NT2/D1 (cell line): ENCODE measurements at regions not wholly inside any gene's neighbourhood (a gene's known extent, or its start where the extent isn't known, plus 50 kb on each side); places are given as distances from the start of the nearest gene placed in this dataset.

ENCODE experiments used
- DNase-seq: peaks from one replicate; pipeline ENCODE4 v3.0.0-alpha.2; 2011; ENCODE audit warnings: low read depth, low spot score
- H3K27me3 ChIP-seq: 2 replicates; pipeline ENCODE4 v1.6.0; 2011; ENCODE audit warnings: mild to moderate bottlenecking; ENCODE audit not compliant: insufficient read length, insufficient read depth
- H3K36me3 ChIP-seq: 2 replicates; pipeline ENCODE4 v1.6.1; 2011; ENCODE audit warnings: mild to moderate bottlenecking, low read length, mixed read lengths; ENCODE audit not compliant: insufficient read depth, insufficient read length
- H3K4me1 ChIP-seq: 2 replicates; pipeline ENCODE4 v1.5.1; 2011; ENCODE audit not compliant: insufficient read depth, insufficient read length
- H3K4me3 ChIP-seq: 2 replicates; pipeline ENCODE4 v1.5.1; 2011; ENCODE audit warnings: low read depth; ENCODE audit not compliant: insufficient read length
- H3K9ac ChIP-seq: 2 replicates; pipeline ENCODE4 v1.6.0; 2011; ENCODE audit warnings: low read depth; ENCODE audit not compliant: insufficient read length
- H3K9me3 ChIP-seq: 2 replicates; pipeline ENCODE4 v1.5.1; 2011; ENCODE audit warnings: mild to moderate bottlenecking, low read length; ENCODE audit not compliant: insufficient read depth
- SUZ12 ChIP-seq: IDR thresholded peaks from 2 replicates; pipeline ENCODE4 v1.6.1; 2011; ENCODE audit not compliant: insufficient read length, insufficient read depth; ENCODE audit errors: extremely low read depth
- YY1 ChIP-seq: IDR thresholded peaks from 2 replicates; pipeline ENCODE4 v1.6.1; 2011; ENCODE audit not compliant: insufficient read length, insufficient read depth
- ZNF274 ChIP-seq: IDR thresholded peaks from 2 replicates; pipeline ENCODE4 v1.6.1; 2011; ENCODE audit warnings: mild to moderate bottlenecking, low read depth, low read length

DNA sequence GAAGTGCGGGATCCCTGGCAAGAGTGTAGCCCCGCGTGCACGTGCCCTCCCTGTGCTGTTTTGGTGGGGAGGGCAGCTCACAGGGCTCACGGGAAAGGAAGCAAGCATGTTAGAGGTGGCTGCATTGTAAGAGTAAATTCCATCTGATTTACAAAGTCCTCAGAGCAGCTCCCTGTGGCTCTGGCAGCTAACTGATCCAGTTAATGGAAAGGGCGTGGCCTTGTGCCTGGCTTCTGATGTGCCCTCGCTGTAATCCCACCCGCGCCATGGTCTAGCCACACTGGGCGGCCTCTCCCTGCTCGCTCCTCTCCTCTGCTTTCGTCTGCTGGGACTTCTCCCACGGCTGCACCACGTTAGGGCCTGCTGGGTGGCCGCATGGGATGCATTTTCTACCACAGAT lies 258.5 kb downstream of the FGF9 start:
- H3K9me3 ChIP-seq = no peaks in the 10 kb centered on the region
- TF ChIP-seq SUZ12 = no peak
- TF ChIP-seq ZNF274 = no peak
- TF ChIP-seq YY1 = no peak
- H3K36me3 ChIP-seq = no peaks in the 10 kb centered on the region
- H3K27me3 ChIP-seq = no peaks in the 10 kb centered on the region
- no peaks in the 10 kb centered on the region for H3K4me1 ChIP-seq
- no peak overlapping the region for H3K4me3 ChIP-seq
- DNase-seq = no peak
- no peak overlapping the region for H3K9ac ChIP-seq

DNA sequence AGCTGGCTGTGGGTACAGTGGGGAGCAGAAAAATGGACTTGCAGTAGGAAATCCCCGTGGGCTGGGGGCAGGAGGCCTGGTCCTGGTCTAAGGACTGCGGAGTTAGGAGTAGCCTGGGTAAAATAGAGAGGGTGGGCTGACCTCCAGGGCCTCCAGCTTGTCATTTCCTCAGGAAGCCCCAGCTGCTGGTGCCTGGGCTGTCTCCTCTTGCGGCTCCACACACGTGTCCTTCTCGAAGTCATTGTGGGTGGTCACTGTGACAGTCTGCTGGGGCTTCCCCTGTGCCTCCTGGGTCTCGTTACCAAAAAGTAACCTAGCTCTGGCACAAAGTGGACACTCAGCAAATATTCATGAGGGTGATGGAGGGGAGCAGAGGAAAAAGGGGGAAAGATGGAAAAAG lies 259.7 kb downstream of the FGF9 start:
- no peak for DNase-seq
- no peak overlapping the region for H3K9ac ChIP-seq
- H3K9me3 ChIP-seq = no peaks in the 10 kb centered on the region
- TF ChIP-seq YY1 (no peak), SUZ12 (no peak), ZNF274 (no peak)
- H3K36me3 ChIP-seq = no peaks in the 10 kb centered on the region
- H3K4me3 ChIP-seq = no peak overlapping the region
- no peaks in the 10 kb centered on the region for H3K27me3 ChIP-seq
- no peaks in the 10 kb centered on the region for H3K4me1 ChIP-seq

DNA sequence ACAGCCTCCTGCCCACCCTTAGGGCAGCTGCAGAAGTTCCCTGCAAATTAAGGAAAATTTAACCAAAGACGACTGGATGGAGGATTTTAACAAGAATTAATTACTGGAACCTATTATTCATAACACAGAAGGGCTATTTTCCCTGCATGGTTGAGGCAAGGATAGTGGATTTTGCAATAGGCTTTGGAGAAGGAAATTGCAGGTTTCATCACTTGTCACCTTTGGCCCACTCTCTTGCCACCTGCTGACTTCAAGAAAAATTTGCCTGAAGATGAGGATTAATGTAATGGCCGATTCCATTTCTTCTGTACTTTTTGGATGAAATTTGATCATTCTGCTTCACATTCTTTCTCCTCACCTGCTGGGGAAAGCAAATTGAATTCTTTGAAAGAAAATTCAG lies 261.7 kb downstream of the FGF9 start:
- Histone ChIP-seq H3K4me1 (no peaks in the 10 kb centered on the region), H3K4me3 (no peak overlapping the region), H3K36me3 (no peaks in the 10 kb centered on the region), H3K9me3 (no peaks in the 10 kb centered on the region), H3K27me3 (no peaks in the 10 kb centered on the region), H3K9ac (no peak overlapping the region)
- no peak for DNase-seq
- TF ChIP-seq ZNF274 (no peak), SUZ12 (no peak), YY1 (no peak)

DNA sequence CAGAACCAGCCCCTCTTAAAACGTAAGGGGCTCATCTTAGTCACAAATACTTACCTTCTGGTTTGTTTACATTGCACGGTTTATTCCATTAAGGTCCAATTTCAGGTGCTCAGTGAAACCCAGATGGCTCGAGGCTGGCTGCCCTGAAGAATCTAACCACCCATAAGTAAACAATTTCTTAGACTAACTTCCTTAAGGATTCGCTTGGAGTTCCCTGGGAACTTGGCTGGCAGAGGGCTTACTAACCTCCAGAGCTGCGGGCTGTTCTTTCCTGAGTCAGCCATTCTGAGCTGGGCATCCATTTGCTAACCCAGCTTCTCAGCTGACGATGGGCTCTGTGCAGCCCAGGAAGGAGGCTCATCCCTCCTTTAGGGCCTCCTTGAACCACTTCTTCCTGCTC lies 262.1 kb downstream of the FGF9 start:
- H3K9ac ChIP-seq = no peak overlapping the region
- no peak for TF ChIP-seq SUZ12
- TF ChIP-seq ZNF274 = no peak
- TF ChIP-seq YY1 = no peak
- no peaks in the 10 kb centered on the region for H3K4me1 ChIP-seq
- no peak for DNase-seq
- no peaks in the 10 kb centered on the region for H3K9me3 ChIP-seq
- H3K36me3 ChIP-seq = no peaks in the 10 kb centered on the region
- no peaks in the 10 kb centered on the region for H3K27me3 ChIP-seq
- no peak overlapping the region for H3K4me3 ChIP-seq

DNA sequence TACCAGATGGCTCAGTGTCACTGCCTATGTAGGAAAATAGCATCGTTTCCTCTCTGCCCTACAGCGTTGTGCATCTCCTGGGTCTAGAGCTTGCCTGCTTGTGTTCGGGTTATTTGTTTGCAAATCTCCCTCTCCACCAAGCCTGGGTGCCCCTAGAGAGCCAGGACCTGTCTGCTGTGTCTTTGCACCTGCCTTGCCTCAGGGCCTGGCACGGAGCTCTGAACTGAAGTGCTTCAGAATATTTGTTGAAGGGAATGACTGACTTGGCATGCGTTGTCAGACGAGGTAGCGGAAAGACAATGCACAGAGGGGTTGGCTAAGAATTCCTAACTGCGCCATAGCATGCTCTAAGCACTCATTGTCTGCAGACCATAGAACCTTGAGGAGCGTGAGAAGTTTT lies 263.4 kb downstream of the FGF9 start:
- no peaks in the 10 kb centered on the region for H3K4me1 ChIP-seq
- no peak overlapping the region for H3K9ac ChIP-seq
- no peak overlapping the region for H3K4me3 ChIP-seq
- H3K36me3 ChIP-seq = no peaks in the 10 kb centered on the region
- no peaks in the 10 kb centered on the region for H3K27me3 ChIP-seq
- no peak for DNase-seq
- no peak for TF ChIP-seq YY1
- TF ChIP-seq ZNF274 = no peak
- no peak for TF ChIP-seq SUZ12
- H3K9me3 ChIP-seq = no peaks in the 10 kb centered on the region

DNA sequence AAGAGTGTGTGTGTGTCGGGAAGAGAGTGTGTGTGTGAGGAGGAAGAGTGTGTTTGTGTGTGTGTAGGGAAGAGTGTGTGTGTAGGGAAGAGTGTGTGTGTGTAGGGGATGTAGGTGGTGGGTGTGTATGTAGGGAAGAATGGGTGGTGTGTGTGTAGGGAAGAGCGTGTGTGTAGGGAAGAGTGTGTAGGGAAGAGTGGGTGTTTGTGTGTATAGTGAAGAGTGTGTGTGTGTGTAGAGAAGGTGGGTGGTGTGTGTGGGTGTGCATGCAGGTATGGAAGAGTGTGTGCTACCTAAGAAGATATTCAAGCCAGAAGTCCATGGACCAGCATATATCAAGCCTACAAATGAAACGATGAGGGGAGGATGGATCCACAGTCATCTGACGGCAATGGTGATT lies 265.8 kb downstream of the FGF9 start:
- H3K4me3 ChIP-seq = no peak overlapping the region
- TF ChIP-seq YY1 (no peak), ZNF274 (no peak), SUZ12 (no peak)
- no peaks in the 10 kb centered on the region for H3K36me3 ChIP-seq
- no peaks in the 10 kb centered on the region for H3K9me3 ChIP-seq
- no peak for DNase-seq
- H3K27me3 ChIP-seq = no peaks in the 10 kb centered on the region
- H3K4me1 ChIP-seq = no peaks in the 10 kb centered on the region
- H3K9ac ChIP-seq = no peak overlapping the region

DNA sequence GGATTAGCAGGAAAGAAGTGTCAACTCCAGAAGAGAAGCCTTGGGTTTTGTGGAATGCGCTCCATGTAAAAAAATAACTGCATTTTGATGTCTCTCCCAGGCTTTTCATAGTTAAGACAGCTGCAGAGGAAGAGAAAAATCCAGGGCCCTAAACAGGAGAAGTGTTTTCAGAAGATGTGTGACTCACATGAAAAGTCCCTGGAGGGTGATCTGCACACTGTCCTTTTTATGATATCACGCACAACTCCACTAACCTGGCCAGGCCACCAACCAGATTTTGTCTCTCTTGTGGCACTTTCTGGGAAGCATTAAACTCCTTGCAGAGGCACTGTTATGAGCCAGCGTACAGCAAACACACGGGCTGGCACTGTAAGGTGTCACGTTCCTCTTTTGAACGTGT lies 267.3 kb downstream of the FGF9 start:
- no peaks in the 10 kb centered on the region for H3K4me1 ChIP-seq
- TF ChIP-seq ZNF274 (no peak), SUZ12 (no peak), YY1 (no peak)
- no peak overlapping the region for H3K4me3 ChIP-seq
- no peak for DNase-seq
- no peak overlapping the region for H3K9ac ChIP-seq
- no peaks in the 10 kb centered on the region for H3K27me3 ChIP-seq
- H3K9me3 ChIP-seq = no peaks in the 10 kb centered on the region
- no peaks in the 10 kb centered on the region for H3K36me3 ChIP-seq

DNA sequence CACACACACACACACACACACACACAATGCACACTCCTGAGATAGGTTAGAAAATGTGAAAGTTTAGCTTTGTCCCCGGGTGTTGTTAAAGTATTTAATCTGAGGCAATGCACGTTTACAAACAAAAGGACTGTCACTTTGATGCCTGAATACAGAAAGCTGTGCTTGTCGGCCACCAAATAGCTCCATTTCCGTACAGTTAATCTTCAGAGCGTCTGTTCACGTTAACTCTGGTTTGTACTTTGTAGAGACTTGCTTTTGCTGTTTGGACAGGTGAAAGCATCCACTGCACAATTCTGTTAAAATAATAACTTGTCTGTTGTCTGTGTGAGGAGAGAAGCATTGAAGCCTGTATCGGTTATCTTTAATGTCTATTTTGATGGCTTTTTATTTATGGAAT lies 267.8 kb downstream of the FGF9 start:
- no peak for DNase-seq
- H3K27me3 ChIP-seq = no peaks in the 10 kb centered on the region
- H3K4me3 ChIP-seq = no peak overlapping the region
- TF ChIP-seq ZNF274 (no peak), YY1 (no peak), SUZ12 (no peak)
- no peak overlapping the region for H3K9ac ChIP-seq
- no peaks in the 10 kb centered on the region for H3K36me3 ChIP-seq
- no peaks in the 10 kb centered on the region for H3K4me1 ChIP-seq
- H3K9me3 ChIP-seq = peaks cover 2% of the 10 kb centered on the region; the same call in 1 of the 2 replicates
